Motor neuron (in vitro differentiated cells): ENCODE measurements at regions not wholly inside any gene's neighbourhood (a gene's known extent, or its start where the extent isn't known, plus 50 kb on each side); places are given as distances from the start of the nearest gene placed in this dataset.

Experiments used
- ATAC-seq, 8 experiments: fragments of 200-7000 bp; cut with Tn5 transposase; replicated peaks in 6 of 8; 2 replicates each; pipeline ENCODE4 v1.8.0; 2021; ENCODE audit warnings: mild to moderate bottlenecking in 8 of 8, moderate library complexity in 8 of 8
- H3K27ac ChIP-seq, 2 donors: fragments of 250-450 bp; sonication (Bioruptor Pico); 2 replicates each; pipeline ENCODE4 v1.9.0; 2021; ENCODE audit warnings: antibody characterized with exemption in 2 of 2, mild to moderate bottlenecking in 2 of 2, moderate library complexity in 1 of 2
- H3K4me1 ChIP-seq, 2 donors: fragments of 250-450 bp; sonication (Bioruptor Pico); replicated peaks in 1 of 2; 2 replicates each; pipeline ENCODE4 v1.6.1; 2021; ENCODE audit warnings: antibody characterized with exemption in 2 of 2, mild to moderate bottlenecking in 2 of 2, moderate library complexity in 1 of 2
- H3K4me3 ChIP-seq, 5 donors: fragments of 250-450 bp; sonication (Bioruptor Pico); 2 replicates each; pipeline ENCODE4 v1.9.0; 2021; ENCODE audit warnings: antibody characterized with exemption in 5 of 5, mild to moderate bottlenecking in 5 of 5, moderate library complexity in 4 of 5
- WGBS, 10 experiments: fragments of 450-650 bp; shearing (Covaris generic); methylation state at CpG; one replicate each; pipeline ENCODE4 v1.0.0; 2022; 5-methylcytosine and 5-hydroxymethylcytosine counted together
- in situ Hi-C, 9 experiments: fragments of 400-800 bp; cut with MboI; loops; one replicate each; pipeline ENCODE4 v1.15.0; 2021; ENCODE audit warnings: low sequenced_read_pairs in 9 of 9, low pct_unique_long_range_greater_than_20kb in 2 of 9; ENCODE audit not compliant: unreplicated experiment in 9 of 9

- in situ Hi-C loops = no loop called here
- H3K4me1 ChIP-seq = peaks cover 9 to 10% of the 10 kb centered on the region in 2 donors
- 4 to 92% (median 70%) methylated on average over 2 to 5 of the region's 6 CpGs; no CpG with 5 or more reads in 1 of the 10 experiments for WGBS, 10 experiments
- ATAC-seq = no peak
- no peak overlapping the region for H3K4me3 ChIP-seq
- no peak overlapping the region for H3K27ac ChIP-seq
These were observed 192.4 kb upstream of the PFKP start for GRCh38 chr10:2874963-2875362.

DNA sequence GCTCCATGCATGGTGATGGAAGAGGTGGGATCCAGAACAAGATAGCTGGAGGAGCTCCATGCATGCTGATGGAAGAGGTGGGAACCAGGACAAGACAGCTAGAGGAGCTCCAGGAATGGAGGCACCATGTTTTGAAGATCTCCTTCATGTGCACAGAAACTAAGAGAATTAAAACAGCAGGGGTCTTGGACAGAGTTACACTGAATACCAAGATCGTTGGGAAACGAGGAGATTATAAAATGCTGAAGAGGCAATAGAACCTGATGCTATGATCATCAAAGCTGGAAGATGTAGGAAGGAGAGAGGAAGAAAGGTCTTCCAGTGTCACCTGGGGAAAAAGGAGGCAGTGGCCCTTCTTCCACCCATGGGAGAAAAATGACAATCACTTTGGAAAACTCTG, 193.6 kb upstream of the PFKP start:
- Histone ChIP-seq H3K27ac (no peak overlapping the region), H3K4me1 (peaks cover 9 to 10% of the 10 kb centered on the region in 2 donors), H3K4me3 (no peak overlapping the region)
- in situ Hi-C loops = no loop called here
- no peak for ATAC-seq
- WGBS, 10 experiments = 0 to 83% (median 40%) methylated on average over 1 to 2 of the region's 2 CpGs; no CpG with 5 or more reads in 3 of the 10 experiments

DNA sequence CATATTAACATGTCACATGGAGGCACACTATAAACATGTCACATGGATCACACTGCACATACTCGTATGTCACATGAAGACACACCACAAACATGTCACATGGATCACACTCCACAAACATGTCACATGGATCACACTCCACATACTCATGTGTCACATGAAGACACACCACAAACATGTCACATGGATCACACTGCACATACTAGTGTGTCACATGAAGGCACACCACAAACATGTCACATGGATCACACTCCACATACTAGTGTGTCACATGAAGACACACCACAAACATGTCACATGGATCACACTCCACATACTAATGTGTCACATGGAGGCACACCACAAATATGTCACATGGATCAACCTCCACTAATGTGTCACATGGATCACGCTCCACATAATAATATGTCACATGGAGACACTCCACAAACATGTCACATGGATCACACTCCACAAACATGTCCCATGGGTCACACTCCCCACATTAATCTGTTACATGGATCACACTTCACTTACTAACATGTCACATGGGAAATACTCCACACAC, 195.6 kb upstream of the PFKP start:
- in situ Hi-C loops = no loop called here
- peaks cover 9 to 10% of the 10 kb centered on the region in 2 donors for H3K4me1 ChIP-seq
- no peak overlapping the region for H3K4me3 ChIP-seq
- WGBS, 10 experiments = 60 to 78% (median 75%) methylated on average over 1 of the region's 2 CpGs; no CpG with 5 or more reads in 7 of the 10 experiments
- no peak overlapping the region for H3K27ac ChIP-seq
- ATAC-seq = no peak

- no peak for ATAC-seq
- Histone ChIP-seq H3K4me1 (peaks cover 9 to 10% of the 10 kb centered on the region in 2 donors), H3K27ac (no peak overlapping the region), H3K4me3 (no peak overlapping the region)
- WGBS, 10 experiments = 3 to 100% (median 75%) methylated on average over 1 to 3 of the region's 4 CpGs; no CpG with 5 or more reads in 2 of the 10 experiments
- in situ Hi-C loops = no loop called here
These were observed 196.7 kb upstream of the PFKP start for GRCh38 chr10:2870654-2871053.

DNA sequence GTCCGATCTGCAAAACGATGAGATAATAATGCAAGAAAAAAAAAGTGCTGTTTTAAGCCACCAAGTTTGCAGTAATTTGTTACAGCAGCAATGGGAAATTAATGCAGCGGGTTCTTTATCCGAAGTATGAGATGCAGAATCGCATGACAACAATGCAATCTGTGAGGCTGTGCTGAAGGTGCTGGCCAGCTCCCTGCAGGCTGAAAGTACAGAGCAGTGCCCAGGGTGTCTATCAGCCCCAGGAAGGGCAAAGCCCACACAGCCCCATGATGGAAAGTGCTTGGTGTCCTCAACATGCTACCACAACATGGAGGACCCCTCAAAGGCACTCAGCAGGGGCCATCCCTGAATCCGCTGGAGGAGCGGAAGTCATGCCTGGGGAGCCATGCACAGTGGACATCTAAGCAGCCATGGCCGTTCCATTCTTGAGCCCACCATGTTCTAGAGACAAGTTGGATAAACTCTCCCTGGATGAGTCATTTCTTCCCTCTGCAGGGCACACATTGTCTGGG, 199.5 kb upstream of the PFKP start:
- in situ Hi-C loops = no loop called here
- no peak overlapping the region for H3K27ac ChIP-seq
- peaks cover 0 to 6% of the 10 kb centered on the region in 2 donors for H3K4me1 ChIP-seq
- 18 to 100% (median 87%) methylated on average over 2 to 7 of the region's 8 CpGs; no CpG with 5 or more reads in 2 of the 10 experiments for WGBS, 10 experiments
- no peak for ATAC-seq
- H3K4me3 ChIP-seq = no peak overlapping the region

DNA sequence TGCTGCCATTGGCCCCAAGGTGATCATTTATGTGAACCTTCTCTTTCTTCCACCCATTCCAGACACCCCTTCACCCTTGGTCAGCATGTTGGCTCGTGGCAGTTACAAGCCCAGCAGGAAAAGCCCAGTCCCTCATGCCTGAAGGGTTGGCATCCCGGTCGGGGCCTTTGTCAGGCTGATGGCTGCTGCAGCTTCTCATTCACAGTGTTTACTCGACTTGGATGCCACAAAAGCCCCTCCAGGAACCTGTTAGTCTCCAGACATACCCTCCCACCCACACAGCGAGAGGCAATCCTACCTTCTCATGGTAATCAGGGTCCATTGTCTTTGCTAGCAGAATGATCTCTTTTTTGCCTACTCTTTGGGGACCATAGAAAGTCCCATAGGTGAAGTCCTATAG, 200.8 kb upstream of the PFKP start:
- no peak for ATAC-seq
- H3K27ac ChIP-seq = no peak overlapping the region
- H3K4me1 ChIP-seq = peaks cover 0 to 6% of the 10 kb centered on the region in 2 donors
- H3K4me3 ChIP-seq = no peak overlapping the region
- in situ Hi-C loops = no loop called here
- 0 to 49% (median 16%) methylated on average over 1 to 5 of the region's 5 CpGs for WGBS, 10 experiments

- Histone ChIP-seq H3K4me1 (peaks cover 0 to 6% of the 10 kb centered on the region in 2 donors), H3K27ac (no peak overlapping the region), H3K4me3 (no peak overlapping the region)
- in situ Hi-C loops = no loop called here
- 22 to 67% (median 51%) methylated on average over 1 to 6 of the region's 6 CpGs for WGBS, 10 experiments
- no peak for ATAC-seq
These were observed 205.6 kb upstream of the PFKP start for GRCh38 chr10:2861632-2862210.

DNA sequence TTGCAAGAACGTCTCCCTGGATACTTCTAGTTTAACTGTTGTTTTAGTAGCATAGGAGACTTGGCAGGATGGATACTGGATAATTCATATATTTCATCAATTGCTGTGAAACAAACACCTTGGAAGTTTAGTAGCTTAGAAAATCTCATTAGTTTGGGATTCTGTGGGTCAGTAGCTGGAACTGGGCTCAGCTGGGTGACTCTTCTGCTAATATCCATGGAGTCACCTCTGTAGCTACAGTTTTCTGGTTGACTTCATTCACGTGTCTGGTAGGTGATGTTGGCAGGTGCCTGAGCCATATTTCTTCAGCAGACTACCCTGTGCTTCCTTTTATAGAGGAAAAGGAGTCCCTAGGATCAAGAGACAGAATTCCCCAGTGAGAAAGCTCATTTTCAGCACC, 208.9 kb upstream of the PFKP start:
- in situ Hi-C loops = no loop called here
- Histone ChIP-seq H3K4me1 (no peaks in the 10 kb centered on the region), H3K4me3 (no peak overlapping the region), H3K27ac (no peak overlapping the region)
- ATAC-seq = no peak
- 0 to 100% (median 27%) methylated on average over 1 to 2 of the region's 2 CpGs; no CpG with 5 or more reads in 2 of the 10 experiments for WGBS, 10 experiments

DNA sequence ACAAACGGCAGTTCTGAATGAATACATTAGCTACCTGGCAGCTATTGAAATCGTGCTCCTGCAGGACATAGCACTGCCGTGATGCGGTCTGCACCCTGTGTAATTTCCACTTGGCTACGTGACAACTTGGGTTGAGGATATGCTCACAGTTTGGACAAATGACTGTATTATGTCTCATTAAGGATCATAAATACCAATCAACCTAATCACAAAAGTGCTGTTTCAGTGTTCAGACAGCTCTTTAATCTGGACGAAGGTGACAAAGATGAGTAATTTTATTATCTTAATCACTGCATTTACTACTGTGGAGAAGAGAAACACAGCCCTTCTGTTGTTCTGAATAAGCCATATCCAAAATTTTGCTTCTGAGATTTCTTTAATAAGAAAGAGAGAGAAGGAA, 210.8 kb upstream of the PFKP start:
- Histone ChIP-seq H3K4me3 (no peak overlapping the region), H3K4me1 (no peaks in the 10 kb centered on the region), H3K27ac (no peak overlapping the region)
- peak in 1 of 8 experiments; percentile 54 for ATAC-seq
- 9 to 90% (median 50%) methylated on average over 2 to 6 of the region's 6 CpGs; no CpG with 5 or more reads in 2 of the 10 experiments for WGBS, 10 experiments
- in situ Hi-C loops = no loop called here

GRCh38 chr10:2852574-2853323, 214.6 kb upstream of the PFKP start:
- ATAC-seq = no peak
- Histone ChIP-seq H3K4me3 (no peak overlapping the region), H3K4me1 (no peaks in the 10 kb centered on the region), H3K27ac (no peak overlapping the region)
- 4 to 80% (median 62%) methylated on average over 1 to 2 of the region's 2 CpGs for WGBS, 10 experiments
- in situ Hi-C loops = no loop called here

DNA sequence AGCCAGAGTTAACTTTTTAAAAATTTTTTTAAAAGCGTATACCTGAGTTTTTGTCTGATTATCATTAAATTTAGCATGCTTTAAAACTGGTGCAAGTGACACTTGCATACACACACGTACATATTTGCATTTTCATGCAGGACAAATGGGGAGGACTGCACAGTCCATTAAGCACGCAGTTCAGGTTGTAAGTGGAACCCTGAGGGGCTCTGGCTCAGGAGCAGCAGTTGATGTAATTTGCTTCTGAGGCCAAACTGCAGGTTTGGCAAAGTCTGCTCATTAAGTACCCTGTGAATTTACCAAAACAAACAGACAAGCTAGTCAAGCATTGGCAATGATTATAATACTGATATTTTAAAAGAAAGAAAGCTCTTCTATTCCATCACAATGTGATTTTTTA, 215.8 kb upstream of the PFKP start:
- Histone ChIP-seq H3K4me3 (no peak overlapping the region), H3K4me1 (no peaks in the 10 kb centered on the region), H3K27ac (no peak overlapping the region)
- peak in 2 of 8 experiments; percentile 50 to 67 for ATAC-seq
- in situ Hi-C loops = no loop called here
- 6 to 76% (median 51%) methylated on average over 1 to 3 of the region's 3 CpGs; no CpG with 5 or more reads in 1 of the 10 experiments for WGBS, 10 experiments

- 0 to 100% (median 80%) methylated on average over 1 to 4 of the region's 5 CpGs for WGBS, 10 experiments
- no peaks in the 10 kb centered on the region for H3K4me1 ChIP-seq
- in situ Hi-C loops = no loop called here
- H3K4me3 ChIP-seq = no peak overlapping the region
- H3K27ac ChIP-seq = no peak overlapping the region
- peak in 1 of 8 experiments; percentile 9 for ATAC-seq
These were observed 217.1 kb upstream of the PFKP start for GRCh38 chr10:2850202-2850601.

DNA sequence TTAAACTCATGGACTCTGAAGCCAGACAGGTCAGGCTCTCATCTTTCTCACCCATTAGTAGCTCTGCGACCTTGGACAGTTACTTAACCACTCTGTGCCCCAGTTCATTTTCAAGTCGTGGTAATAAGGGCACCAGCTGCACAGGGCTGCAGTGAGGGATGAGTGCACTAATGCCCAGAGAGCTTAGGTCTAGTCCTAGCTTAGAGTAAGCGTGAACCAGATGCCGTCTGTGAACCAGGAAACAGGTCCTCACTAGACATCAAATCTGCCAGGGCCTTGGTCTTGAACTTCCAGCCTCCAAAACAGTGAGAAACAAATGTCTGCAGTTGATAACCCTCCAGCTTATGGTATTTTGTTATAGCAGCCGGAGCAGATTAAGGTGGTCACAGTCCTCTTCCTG, 222.4 kb upstream of the PFKP start:
- in situ Hi-C loops = no loop called here
- no peaks in the 10 kb centered on the region for H3K4me1 ChIP-seq
- no peak overlapping the region for H3K27ac ChIP-seq
- WGBS, 10 experiments = 50 to 100% (median 71%) methylated on average over 1 to 4 of the region's 5 CpGs
- no peak for ATAC-seq
- H3K4me3 ChIP-seq = no peak overlapping the region
